NOMO-1 (cell line): ENCODE measurements at regions not wholly inside any gene's neighbourhood (a gene's known extent, or its start where the extent isn't known, plus 50 kb on each side); places are given as distances from the start of the nearest gene placed in this dataset.

Experiments used
- DNase-seq, 2 experiments: peaks; one replicate each; lab custom pipeline; 2025; ENCODE audit not compliant: unreplicated experiment in 2 of 2; lab: John Stamatoyannopoulos, UW

- DNase-seq, result no peak
These were observed 143.9 kb downstream of the MRPS6 start for GRCh38 chr21:34217263-34217662.

- no peak for DNase-seq
These were observed 144.3 kb upstream of the KCNE2 start for GRCh38 chr21:34219334-34220060.

GRCh38 chr21:34220556-34221195 lies 143.1 kb upstream of the KCNE2 start:
- no peak for DNase-seq

- DNase-seq, result no peak
These were observed 142.3 kb upstream of the KCNE2 start for GRCh38 chr21:34221331-34222030.

- DNase-seq, result no peak
These were observed 141.8 kb upstream of the KCNE2 start for GRCh38 chr21:34222031-34222335.

- peak; percentile 65 to 83 for DNase-seq
These were observed 140.4 kb upstream of the KCNE2 start for GRCh38 chr21:34223376-34223775.

GRCh38 chr21:34227386-34227852 lies 136.4 kb upstream of the KCNE2 start:
- no peak for DNase-seq

- DNase-seq, result no peak
These were observed 135.0 kb upstream of the KCNE2 start for GRCh38 chr21:34228792-34229191.

- DNase-seq, result no peak
These were observed 134.5 kb upstream of the KCNE2 start for GRCh38 chr21:34229353-34229752.

- peak in 1 of 2 experiments; percentile 14 for DNase-seq
These were observed 130.1 kb upstream of the KCNE2 start for GRCh38 chr21:34233741-34234140.

GRCh38 chr21:34235514-34235913 lies 128.3 kb upstream of the KCNE2 start:
- DNase-seq, result no peak

GRCh38 chr21:34242973-34243372 lies 120.8 kb upstream of the KCNE2 start:
- DNase-seq, result no peak

GRCh38 chr21:34243562-34243961 lies 120.2 kb upstream of the KCNE2 start:
- peak; percentile 13 for DNase-seq

- DNase-seq, result no peak
These were observed 111.1 kb upstream of the KCNE2 start for GRCh38 chr21:34252751-34253150.

GRCh38 chr21:34255073-34255472 lies 108.7 kb upstream of the KCNE2 start:
- DNase-seq, result no peak

- DNase-seq, result no peak
These were observed 103.4 kb upstream of the KCNE2 start for GRCh38 chr21:34260277-34261008.

- DNase-seq, result no peak
These were observed 101.9 kb upstream of the KCNE2 start for GRCh38 chr21:34261841-34262468.

GRCh38 chr21:34262469-34262845 lies 101.3 kb upstream of the KCNE2 start:
- DNase-seq, result no peak

- DNase-seq, result no peak
These were observed 100.2 kb upstream of the KCNE2 start for GRCh38 chr21:34263629-34264028.

GRCh38 chr21:34266351-34266750 lies 97.5 kb upstream of the KCNE2 start:
- no peak for DNase-seq

- DNase-seq, result no peak
These were observed 95.3 kb upstream of the KCNE2 start for GRCh38 chr21:34268493-34268892.
